ENCODE measurements at regions not wholly inside any gene's neighbourhood (a gene's known extent, or its start where the extent isn't known, plus 50 kb on each side); places are given as distances from the start of the nearest gene placed in this dataset.

GRCh38 chr11:59281177-59281576, 68.5 kb upstream of the MPEG1 start:
- DNase-seq = peak; percentile 13
- no peaks in the 10 kb centered on the region for H3K4me1 Mint-ChIP-seq
- Histone ChIP-seq H3K9me3 (ENCODE audit: control insufficient read depth, low read length) (no peaks in the 10 kb centered on the region), H3K4me3 (ENCODE audit: low read length) (no peak overlapping the region), H3K27ac (ENCODE audit: low read depth, low read length) (no peak overlapping the region), H3K36me3 (ENCODE audit: control insufficient read depth, insufficient read depth, low read length) (no peaks in the 10 kb centered on the region), H3K27me3 (ENCODE audit: control insufficient read depth, insufficient read depth, low read length, poor library complexity, severe bottlenecking) (no peaks in the 10 kb centered on the region), H3K9ac (ENCODE audit: extremely low read depth, low read length, poor library complexity, severe bottlenecking) (no peak overlapping the region), H3K4me1 (ENCODE audit: control insufficient read depth, insufficient read depth, low read length) (no peaks in the 10 kb centered on the region)
- no peak overlapping the region for H3K27ac Mint-ChIP-seq
- no peaks in the 10 kb centered on the region for H3K36me3 Mint-ChIP-seq (ENCODE audit: low read depth)
- 68% methylated on average over 2 of the region's 2 CpGs; no CpG with 5 or more reads in 1 of the 2 experiments for WGBS, 2 experiments (ENCODE audit: insufficient coverage in 1 of 2, insufficient read length in 1 of 2)
- H3K9me3 Mint-ChIP-seq = peaks cover 27% of the 10 kb centered on the region
- no peak overlapping the region for H3K4me3 Mint-ChIP-seq
- no peak for TF ChIP-seq CTCF (conservative IDR thresholded peaks at IDR 0.05)
- peaks cover 5% of the 10 kb centered on the region for H3K27me3 Mint-ChIP-seq (ENCODE audit: insufficient read depth)

DNA sequence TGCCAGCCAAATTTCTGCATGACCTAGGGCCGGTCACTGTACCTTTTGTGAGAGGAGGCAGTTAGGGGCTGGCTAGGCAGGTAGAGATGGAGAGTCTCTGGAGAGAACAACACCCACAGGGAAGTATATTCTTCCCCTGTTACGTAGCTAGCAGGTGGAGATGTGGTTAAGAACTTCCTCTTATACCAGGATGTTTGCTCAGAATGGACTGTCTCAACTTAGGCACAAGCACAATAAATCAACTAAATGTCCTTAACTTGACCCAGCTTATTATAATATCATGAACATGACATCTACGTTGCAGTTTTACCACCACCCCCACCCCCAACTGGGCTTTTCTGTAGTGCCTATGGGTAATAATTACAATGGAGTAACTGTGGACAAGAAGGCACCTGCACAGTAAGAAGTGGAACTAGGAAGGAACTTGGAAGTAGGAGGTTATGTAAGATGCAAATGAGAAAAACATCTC, 60.7 kb upstream of the MPEG1 start:
- H3K27ac Mint-ChIP-seq = no peak overlapping the region
- H3K9me3 Mint-ChIP-seq = peaks cover 21% of the 10 kb centered on the region
- DNase-seq = no peak
- H3K4me3 Mint-ChIP-seq = no peak overlapping the region
- Histone ChIP-seq H3K4me3 (ENCODE audit: low read length) (no peak overlapping the region), H3K9me3 (ENCODE audit: control insufficient read depth, low read length) (no peaks in the 10 kb centered on the region), H3K9ac (ENCODE audit: extremely low read depth, low read length, poor library complexity, severe bottlenecking) (no peak overlapping the region), H3K36me3 (ENCODE audit: control insufficient read depth, insufficient read depth, low read length) (no peaks in the 10 kb centered on the region), H3K27ac (ENCODE audit: low read depth, low read length) (no peak overlapping the region), H3K4me1 (ENCODE audit: control insufficient read depth, insufficient read depth, low read length) (no peaks in the 10 kb centered on the region), H3K27me3 (ENCODE audit: control insufficient read depth, insufficient read depth, low read length, poor library complexity, severe bottlenecking) (no peaks in the 10 kb centered on the region)
- H3K36me3 Mint-ChIP-seq (ENCODE audit: low read depth) = no peaks in the 10 kb centered on the region
- no peaks in the 10 kb centered on the region for H3K27me3 Mint-ChIP-seq (ENCODE audit: insufficient read depth)
- H3K4me1 Mint-ChIP-seq = no peaks in the 10 kb centered on the region
- no peak for TF ChIP-seq CTCF (conservative IDR thresholded peaks at IDR 0.05)
- 76 to 100% methylated on average over 1 to 2 of the region's 3 CpGs for WGBS, 2 experiments (ENCODE audit: insufficient coverage in 1 of 2, insufficient read length in 1 of 2)

- Histone ChIP-seq H3K27ac (ENCODE audit: low read depth, low read length) (no peak overlapping the region), H3K4me1 (ENCODE audit: control insufficient read depth, insufficient read depth, low read length) (no peaks in the 10 kb centered on the region), H3K9me3 (ENCODE audit: control insufficient read depth, low read length) (no peaks in the 10 kb centered on the region), H3K27me3 (ENCODE audit: control insufficient read depth, insufficient read depth, low read length, poor library complexity, severe bottlenecking) (no peaks in the 10 kb centered on the region), H3K4me3 (ENCODE audit: low read length) (no peak overlapping the region), H3K9ac (ENCODE audit: extremely low read depth, low read length, poor library complexity, severe bottlenecking) (no peak overlapping the region), H3K36me3 (ENCODE audit: control insufficient read depth, insufficient read depth, low read length) (no peaks in the 10 kb centered on the region)
- peak; percentile 19 for DNase-seq
- Mint-ChIP-seq H3K27ac (no peak overlapping the region), H3K4me3 (no peak overlapping the region), H3K36me3 (ENCODE audit: low read depth) (no peaks in the 10 kb centered on the region), H3K9me3 (peaks cover 17% of the 10 kb centered on the region), H3K27me3 (ENCODE audit: insufficient read depth) (no peaks in the 10 kb centered on the region), H3K4me1 (no peaks in the 10 kb centered on the region)
- TF ChIP-seq CTCF (conservative IDR thresholded peaks at IDR 0.05) = no peak
- 80 to 83% methylated on average over 1 to 6 of the region's 6 CpGs for WGBS, 2 experiments (ENCODE audit: insufficient coverage in 1 of 2, insufficient read length in 1 of 2)
These were observed 60.1 kb upstream of the MPEG1 start for GRCh38 chr11:59272771-59273372.
